HFF-Myc (cell line): ENCODE measurements at regions not wholly inside any gene's neighbourhood (a gene's known extent, or its start where the extent isn't known, plus 50 kb on each side); places are given as distances from the start of the nearest gene placed in this dataset.

ENCODE experiments used
- DNase-seq: peaks from one replicate; pipeline ENCODE4 v3.0.0-alpha.2; 2011; ENCODE audit warnings: low read depth; ENCODE audit errors: extremely low read depth
- H3K4me3 ChIP-seq: replicated peaks from 2 replicates; pipeline ENCODE4 v1.5.1; 2011; ENCODE audit warnings: low read depth, mild to moderate bottlenecking, control low read depth, low read length
- TF ChIP-seq, protein P1 (sequence below): IDR thresholded peaks from 2 replicates; pipeline ENCODE4 v1.5.1; 2012; ENCODE audit warnings: mild to moderate bottlenecking, low read depth, low read length, control low read depth; ENCODE audit errors: missing control alignments

DNA sequence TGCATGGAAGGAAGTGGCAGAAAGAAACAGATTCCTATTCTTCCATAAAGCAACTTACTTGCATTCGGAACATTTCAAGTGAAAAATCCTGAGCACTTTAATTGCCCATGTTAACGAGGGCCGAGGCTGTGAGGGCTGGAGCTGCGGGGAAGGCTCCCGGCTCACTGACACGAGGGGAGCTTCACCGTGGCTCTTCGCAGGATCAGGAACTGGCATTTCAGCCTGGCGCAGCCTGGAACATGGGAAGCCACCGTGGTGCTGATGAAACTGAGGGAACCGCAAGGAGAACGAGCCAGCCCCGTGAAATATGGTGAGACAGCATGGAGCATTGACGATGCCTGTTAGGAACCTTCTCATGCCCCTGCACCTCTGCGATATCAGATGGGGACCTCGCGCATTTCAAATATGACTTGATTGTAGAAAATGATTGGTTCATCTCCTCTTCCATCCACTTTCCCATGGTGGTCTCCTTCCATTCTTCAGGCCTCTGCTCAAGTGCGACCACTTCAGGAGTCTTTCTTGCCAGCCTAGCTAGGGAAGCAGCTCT is 236.9 kb downstream of the TBXT start:
- TF ChIP-seq, protein P1, sequence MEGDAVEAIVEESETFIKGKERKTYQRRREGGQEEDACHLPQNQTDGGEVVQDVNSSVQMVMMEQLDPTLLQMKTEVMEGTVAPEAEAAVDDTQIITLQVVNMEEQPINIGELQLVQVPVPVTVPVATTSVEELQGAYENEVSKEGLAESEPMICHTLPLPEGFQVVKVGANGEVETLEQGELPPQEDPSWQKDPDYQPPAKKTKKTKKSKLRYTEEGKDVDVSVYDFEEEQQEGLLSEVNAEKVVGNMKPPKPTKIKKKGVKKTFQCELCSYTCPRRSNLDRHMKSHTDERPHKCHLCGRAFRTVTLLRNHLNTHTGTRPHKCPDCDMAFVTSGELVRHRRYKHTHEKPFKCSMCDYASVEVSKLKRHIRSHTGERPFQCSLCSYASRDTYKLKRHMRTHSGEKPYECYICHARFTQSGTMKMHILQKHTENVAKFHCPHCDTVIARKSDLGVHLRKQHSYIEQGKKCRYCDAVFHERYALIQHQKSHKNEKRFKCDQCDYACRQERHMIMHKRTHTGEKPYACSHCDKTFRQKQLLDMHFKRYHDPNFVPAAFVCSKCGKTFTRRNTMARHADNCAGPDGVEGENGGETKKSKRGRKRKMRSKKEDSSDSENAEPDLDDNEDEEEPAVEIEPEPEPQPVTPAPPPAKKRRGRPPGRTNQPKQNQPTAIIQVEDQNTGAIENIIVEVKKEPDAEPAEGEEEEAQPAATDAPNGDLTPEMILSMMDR = no peak
- no peak overlapping the region for H3K4me3 ChIP-seq
- DNase-seq = no peak

DNA sequence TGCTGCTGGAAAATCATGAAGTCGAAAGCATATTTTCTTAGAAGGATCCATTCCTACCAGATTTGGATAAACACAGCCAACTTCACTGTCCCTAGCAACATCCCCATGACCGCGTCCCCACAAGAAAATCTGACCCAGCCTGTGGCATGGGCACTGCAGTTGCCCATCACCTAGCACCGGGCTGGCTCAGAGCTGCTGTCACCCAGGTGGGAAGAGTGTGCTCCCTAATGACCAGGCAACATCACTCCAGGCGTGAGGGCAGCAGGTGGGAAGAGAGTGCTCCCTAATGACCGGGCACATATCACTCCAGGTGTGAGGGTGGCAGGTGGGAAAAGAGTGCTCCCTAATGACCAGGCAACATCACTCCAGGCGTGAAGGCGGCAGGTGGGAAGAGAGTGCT is 238.0 kb downstream of the TBXT start:
- no peak overlapping the region for H3K4me3 ChIP-seq
- DNase-seq = no peak
- TF ChIP-seq, protein P1 = no peak

DNA sequence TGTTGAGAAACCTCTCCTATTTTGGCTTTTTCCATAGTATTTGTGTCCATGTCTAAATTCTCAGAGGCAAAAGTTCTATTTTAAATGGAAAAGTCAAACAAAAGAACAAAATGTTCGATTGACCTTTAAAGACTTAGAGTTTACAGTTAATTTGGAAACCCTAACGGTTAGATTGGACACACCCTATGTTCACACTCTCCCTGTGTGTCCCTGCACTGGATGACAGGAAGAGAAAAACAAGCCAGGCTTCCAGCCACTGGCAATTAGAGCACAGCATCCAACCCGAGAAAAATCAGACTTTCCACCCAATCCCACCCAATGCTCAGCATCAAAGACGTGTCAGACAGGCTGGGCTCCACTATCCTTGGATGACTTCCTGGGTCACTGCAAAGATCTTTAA is 241.3 kb downstream of the TBXT start:
- DNase-seq = no peak
- no peak overlapping the region for H3K4me3 ChIP-seq

DNA sequence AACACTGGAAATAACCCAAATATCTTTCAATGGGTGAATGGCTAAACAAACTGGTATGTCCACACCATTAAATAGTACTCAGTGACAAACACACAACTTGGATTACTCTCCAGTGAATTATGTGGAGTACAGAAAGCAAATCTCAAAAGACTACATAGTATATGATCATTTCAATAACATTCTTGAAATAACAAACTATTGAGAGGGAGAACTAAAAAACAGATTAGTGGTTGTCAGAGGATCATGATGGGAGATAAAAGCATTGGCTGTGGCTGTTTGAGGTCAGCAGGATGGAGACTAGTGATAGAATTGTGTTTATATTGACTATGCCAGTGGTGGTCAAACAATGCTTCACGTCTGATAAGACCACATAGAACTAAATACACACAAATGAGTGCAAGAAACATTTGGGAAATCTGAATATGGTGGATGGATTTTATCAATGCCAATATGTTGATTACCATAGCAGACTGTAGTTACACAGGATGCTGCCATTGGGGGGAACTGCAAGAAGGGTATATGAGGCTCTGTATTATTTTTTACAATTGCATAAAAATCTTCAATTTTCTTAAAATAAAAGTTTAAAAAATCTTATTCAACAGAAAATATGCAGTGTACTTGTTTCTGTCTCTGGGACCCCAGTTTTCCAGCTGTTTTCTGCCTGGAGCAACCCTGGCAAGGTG is 242.0 kb downstream of the TBXT start:
- H3K4me3 ChIP-seq = no peak overlapping the region
- TF ChIP-seq, protein P1 = no peak
- DNase-seq = no peak

More for the DNA sequence above, 241.3 kb downstream of the TBXT start:
- TF ChIP-seq, protein P1 = no peak

DNA sequence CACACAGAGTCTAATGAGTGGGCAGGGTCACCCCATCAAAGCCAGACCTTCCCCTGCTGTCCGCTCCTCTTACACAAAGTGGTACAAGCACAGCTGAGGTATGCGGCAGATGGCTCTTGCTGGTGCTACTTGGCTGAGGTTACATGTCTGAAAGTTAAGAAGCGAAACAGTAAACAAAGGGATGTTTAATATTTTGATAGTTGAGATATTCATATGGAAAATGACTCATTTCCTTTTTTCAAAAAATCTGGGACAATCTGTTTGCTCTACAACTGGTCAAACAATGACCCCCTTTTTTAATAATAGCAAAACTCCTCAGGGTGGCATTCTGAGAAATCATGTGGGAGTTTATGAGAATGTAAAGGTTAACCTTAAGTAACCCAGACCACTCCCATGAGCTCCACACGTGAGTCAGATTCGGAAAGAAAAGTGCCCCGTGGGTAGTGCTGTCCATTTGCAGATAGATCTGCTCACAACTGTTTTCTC is 245.3 kb downstream of the TBXT start:
- no peak for DNase-seq
- TF ChIP-seq, protein P1 = no peak
- no peak overlapping the region for H3K4me3 ChIP-seq

DNA sequence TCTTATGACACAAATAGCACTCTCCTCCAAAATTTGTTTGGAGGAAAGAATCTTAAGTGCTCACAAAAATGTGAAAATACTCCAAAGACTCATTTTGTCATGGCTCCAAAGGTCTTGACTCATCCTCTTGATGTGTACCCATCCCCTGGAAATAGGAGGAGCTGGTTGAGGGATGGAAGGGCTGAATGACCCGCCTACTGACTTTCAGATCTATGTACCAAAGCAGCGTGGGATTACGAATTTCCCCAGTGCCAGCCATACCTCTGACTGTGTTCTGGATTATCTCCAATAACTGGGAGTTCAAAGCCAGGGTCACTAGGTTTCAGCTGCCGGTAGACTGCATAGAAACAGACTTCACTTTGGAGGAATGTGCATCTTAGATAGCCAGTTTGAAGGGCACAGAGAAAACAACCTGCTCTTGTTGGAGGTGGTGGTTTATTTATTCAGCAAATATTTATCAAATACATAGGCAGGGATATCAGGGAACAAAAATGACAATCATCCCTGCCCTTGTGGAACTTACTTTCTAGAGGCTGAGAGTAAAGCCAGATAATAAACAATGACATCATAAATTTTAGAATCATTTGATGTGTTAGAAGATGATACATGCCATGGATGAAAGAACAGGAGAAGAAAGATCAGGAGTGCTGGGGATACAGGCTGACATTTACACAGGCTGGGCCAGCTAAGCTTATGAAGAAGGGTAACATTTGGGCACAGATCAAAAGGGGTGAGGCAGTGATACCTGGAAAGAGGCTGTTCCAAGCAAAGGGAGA is 246.6 kb downstream of the TBXT start:
- DNase-seq = no peak
- TF ChIP-seq, protein P1 = no peak
- no peak overlapping the region for H3K4me3 ChIP-seq
